ENCODE measurements at regions not wholly inside any gene's neighbourhood (a gene's known extent, or its start where the extent isn't known, plus 50 kb on each side); places are given as distances from the start of the nearest gene placed in this dataset.

GRCh38 chr20:19026901-19027644 is 185.4 kb upstream of the SLC24A3 start:
- no peak for TF ChIP-seq POLR2A (IDR thresholded peaks at IDR 0.05)
- TF ChIP-seq CTCF (IDR thresholded peaks at IDR 0.05), result no peak
